HPDE6-E6E7 (cell line): ENCODE measurements at regions not wholly inside any gene's neighbourhood (a gene's known extent, or its start where the extent isn't known, plus 50 kb on each side); places are given as distances from the start of the nearest gene placed in this dataset.

ENCODE experiments used
- DNase-seq: peaks from one replicate; pipeline ENCODE4 v3.0.0; 2011; ENCODE audit warnings: missing footprints; ENCODE audit errors: extremely low spot score

DNA sequence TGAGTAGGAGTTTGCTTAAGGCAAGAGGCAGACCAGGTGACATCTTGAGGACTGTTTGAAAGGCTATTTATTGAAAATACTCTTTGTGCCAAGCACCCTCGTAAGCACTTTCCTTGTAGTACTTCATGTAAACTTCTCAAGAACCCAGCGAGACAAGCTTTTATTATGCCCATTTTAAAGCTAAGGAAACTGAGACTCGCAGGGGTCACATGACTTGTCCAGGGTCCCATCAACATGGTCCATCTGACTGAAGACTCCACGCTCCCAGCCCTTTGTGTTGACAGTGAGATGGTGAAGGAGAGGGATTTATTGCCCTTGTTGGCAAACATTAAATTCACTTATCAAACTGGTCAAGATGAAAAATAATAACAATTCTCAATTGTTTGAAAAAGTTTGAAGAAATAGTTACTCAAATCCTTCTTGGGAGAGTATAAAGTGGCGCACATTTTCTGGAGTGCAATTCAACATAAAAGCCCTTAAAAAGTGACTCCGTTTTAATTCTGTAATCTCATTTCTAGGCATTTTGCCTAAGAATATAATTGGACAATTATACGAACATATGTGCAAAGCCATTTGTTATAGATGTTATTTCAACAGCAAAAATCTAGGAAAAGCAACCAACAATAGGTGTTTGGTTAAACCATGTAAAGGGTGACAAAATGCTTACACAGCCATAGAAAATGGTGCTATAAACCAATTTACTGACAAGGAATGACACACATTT is 270.5 kb upstream of the NCKAP5 start:
- no peak for DNase-seq

DNA sequence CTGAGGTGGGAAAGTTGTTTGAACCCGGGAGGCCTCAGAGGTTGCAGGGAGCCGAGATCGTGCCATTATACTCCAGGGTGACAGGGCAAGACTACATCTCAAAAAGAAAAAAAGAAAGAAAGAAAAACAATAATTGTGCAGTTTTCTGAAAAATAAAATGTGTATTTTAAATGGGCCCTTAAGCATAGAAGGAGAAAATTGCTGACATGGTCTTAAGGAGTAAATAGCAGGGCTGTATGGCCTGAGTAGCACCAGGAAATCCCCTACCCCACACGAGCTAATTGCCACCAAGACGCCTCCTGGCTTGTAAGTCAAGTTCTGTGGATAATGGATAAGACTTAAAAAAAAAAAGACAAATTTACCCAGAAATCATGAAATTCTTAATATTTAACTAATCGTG is 271.4 kb upstream of the NCKAP5 start:
- DNase-seq, result no peak

DNA sequence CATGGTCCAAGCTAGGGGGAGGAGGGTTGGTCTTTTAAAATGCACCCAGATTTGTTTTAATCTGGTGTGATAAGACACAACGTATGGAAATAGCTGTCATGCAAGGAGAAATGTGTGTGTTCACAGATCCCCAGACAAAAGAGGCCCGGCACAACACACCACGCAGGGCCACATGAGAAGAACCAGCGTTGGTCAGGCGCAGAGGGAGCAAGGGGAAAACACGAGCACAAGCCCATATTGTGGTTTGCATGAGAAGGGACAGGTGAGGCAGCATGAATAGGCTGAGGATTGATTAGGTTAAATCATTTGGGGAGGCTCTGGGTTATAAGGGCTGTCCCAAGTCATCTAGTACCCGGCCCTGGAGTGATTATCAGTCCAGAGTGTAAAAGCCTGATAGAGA is 272.5 kb upstream of the NCKAP5 start:
- no peak for DNase-seq

DNA sequence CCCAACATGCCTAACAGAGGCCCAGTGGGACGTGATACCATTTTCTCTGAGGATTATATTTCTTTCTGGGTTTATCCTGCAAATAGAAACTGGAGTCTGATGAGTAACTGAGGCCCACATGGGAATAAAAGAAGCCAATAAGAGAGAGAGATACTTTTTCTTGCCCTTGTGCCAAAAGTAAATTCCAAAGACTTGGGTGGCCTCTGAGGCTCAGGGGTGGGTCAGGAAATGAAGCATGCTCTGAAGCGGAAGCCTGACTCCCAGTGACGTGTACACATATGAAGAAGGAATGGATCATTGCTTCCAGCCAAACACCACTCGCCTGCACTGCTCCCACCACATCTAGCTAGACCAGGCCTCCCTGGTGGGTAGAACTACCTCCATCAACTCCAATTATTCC is 273.6 kb upstream of the NCKAP5 start:
- peak; percentile 60 for DNase-seq

DNA sequence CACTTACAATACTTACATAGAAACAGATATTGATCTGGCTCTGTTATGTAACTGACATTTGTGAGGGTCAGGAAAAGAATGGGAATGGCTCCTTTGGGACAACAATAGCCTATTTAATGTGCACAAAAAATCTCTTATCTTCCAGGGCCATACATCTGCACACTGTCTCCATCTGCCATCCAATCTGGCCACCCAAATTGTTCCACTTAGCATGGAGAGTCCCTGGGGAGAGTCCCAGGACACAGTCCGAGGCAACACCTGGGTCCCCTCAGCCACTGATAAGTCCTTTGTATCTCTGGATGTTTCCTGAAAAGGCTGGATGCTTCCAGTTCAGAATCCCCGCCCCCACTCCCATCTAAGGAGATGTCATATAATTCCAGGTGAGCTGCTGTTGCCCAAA is 274.2 kb upstream of the NCKAP5 start:
- DNase-seq, result no peak

DNA sequence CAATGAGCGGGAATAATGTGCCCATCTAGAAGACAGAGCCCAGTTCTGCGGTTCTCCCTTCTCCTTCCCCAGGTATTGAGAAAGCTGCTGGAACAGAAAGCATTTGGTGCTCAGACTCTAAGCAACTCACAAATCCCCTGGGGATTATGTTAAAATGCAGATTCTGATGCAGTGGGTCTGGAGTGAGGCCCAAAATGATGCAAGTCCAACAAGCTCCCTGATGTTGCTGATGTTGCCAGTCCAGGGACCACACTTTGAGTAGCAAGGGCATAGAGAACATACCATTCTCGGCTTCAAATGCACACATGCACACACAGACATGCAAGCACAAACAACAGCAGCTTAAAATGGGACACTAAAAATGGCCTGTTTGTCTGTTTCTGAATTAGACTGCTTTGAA is 274.8 kb upstream of the NCKAP5 start:
- no peak for DNase-seq

DNA sequence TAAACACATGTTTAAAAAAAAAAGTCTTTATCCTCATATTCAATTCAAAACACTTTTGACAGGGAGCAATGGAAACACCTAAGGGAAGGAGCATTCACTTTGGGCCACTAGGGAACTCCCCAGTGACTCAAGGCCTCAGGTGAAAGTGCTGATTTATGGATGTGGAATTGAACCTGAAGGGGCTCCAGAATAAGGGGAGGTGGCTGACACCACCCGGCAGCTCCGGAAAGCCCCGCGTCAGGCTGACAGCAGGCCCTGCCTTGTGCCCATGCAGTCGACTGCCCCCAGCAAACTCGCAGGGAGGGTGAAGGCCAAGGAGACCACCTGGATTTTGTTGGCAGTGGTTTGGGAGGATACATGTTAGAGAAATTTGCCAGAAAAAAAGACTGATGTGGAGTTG is 275.3 kb upstream of the NCKAP5 start:
- DNase-seq, result peak; percentile 21

DNA sequence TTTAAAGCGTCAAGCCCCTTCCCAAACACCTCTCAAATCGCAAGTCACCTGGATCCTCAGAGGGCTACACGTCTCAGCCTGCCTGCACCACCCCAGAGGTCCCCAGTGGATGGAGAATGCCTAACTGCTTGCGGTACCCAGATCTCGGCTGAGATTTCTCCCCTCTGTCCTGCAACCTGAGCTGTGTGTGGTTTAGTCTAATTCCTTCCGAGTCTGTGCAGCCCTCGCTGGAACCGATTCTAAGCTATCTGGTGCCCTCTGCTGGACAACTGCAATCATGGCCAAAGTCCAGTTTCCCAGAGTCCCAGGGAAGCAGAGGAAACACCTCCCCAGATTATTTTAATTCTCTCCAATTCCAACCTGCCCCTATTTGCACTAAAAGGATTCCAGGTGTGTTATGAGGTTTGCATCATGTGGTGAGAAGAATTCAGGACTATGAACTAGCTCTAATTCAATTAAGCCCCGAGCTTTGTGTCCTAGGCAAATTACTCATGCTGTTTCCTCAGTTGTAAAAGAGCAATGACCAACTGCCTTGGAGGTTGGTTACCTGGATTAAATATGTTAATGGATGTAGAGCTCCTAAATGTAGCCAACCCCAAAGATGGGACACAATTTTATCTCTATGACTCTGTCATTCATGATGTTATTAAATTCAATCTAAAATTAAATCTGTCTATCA is 276.1 kb upstream of the NCKAP5 start:
- DNase-seq, result peak; percentile 82

DNA sequence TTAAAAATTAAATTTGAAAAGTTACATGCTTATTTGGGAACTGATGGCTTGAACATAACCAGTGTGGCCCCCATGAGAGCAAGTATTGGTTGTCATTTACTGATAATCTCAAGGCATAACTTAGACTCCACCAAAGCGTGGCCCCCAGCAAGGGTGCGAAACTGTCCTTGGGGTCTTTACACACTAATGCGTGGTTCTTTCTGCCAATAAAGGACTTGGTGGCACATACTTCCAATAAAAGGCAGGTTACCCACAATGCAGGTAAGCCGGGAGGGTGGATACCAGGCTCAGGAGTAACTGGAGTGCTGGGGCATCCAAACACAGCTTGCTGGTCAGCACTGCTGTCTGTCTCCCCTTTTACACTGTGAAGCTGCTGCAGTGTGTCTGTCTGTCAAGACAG is 278.2 kb upstream of the NCKAP5 start:
- DNase-seq, result no peak

DNA sequence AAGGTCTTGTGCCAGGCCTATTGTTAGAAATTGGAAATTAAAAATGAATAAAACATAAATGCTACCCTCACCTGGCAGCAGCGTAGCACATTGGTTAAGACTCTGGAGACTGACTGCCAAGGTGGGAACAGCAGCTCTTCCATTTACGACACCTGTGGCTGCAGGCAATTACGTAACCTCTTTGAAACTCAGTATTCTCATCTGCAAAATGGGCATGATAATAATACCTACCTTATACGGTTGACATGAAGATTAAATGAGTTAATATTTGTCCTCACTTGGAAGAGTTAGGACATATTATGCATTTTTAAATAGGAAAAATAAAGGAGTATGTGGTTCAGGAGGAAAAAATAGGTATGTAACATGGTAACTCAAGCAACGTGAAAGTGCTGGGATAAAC is 279.3 kb upstream of the NCKAP5 start:
- no peak for DNase-seq

DNA sequence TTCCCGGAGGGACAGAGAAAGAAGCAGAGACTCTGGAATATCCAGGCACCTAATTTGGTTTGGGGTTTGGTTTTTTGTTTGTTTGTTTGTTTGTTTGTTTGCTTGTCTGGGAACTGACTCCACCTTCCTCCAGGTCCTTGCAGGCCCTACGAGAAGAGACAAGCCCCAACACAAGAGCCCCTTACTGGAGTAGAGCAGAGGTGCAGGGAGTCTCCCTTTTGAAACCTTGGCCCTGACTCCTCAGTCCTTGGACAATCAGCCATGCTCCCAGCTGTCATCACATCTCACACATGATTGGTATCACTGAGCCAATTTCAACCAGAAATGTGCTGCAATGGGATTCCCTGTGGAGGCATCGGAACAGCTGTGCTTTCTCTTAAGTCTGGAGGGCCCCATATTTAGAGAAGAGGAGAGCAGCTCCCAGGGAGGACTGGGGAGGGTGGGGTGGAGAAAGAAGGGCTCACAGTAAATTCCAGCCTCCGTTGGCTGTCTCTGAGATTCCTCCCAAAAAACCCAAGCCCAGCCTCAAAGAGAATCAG is 279.9 kb upstream of the NCKAP5 start:
- no peak for DNase-seq

DNA sequence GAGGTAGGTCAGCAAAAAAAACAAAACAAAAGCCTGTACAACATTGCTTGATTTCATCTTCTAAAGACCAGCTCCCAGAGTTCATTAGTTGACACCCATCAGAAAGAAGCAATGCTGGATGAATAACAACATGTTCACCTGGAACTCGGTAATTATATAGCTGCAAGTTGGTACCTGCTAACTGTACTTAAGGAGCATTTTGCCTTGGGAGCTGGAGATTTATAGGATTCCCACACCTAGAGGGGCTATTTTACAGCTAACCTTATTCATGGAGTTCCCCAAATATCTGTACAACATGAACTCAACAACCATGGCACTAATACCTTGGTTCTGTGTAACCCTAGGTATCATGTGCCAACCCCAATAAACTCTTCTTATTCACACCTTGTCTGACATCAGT is 281.1 kb upstream of the NCKAP5 start:
- no peak for DNase-seq

DNA sequence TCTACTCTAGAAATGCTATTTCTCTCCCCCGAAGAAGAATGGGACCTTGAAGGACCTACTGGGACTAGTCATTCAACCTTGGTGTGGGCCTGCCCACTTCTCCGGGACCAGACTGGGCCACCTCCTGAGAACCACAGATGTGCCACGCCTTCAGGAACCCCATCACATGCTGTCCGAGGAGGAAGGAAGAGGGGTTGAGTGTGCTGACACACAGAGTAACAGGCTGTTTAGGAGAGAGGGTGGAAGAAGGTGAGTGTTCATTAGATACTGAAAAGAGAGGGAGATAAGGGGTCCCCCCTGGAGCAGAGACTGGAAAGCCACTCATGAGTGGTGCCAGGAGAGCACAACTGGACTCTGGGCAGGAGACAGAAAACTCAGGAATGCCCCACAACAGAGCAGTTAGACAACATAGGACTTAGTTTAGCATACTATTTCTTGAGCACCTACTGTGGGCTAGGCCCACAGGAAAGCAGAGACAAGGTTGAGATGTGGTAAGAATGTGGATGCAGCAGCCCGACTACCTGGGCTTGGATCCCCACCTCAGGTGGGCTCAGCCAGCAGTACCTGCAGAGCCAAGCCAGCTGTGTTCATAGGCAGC is 286.4 kb upstream of the NCKAP5 start:
- DNase-seq, result no peak

DNA sequence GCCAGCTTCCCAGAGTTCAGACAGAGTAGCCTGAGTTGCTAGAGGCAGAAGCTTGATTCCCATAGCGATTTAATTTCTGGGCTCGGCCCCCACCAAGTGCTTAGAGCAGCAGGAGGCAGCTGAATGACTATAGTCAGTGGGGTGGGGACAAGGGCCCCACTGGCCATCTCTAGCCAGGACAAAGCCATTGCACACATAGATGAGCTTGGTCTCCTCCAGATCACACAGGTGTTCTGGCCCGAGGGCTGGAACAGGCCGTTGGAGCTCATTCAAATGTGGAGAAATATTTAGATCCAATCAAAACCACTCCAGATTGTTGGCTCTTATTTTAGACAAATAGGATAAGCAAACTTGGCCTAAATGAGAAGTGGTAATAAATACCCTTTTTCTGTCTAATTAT is 287.3 kb upstream of the NCKAP5 start:
- no peak for DNase-seq

DNA sequence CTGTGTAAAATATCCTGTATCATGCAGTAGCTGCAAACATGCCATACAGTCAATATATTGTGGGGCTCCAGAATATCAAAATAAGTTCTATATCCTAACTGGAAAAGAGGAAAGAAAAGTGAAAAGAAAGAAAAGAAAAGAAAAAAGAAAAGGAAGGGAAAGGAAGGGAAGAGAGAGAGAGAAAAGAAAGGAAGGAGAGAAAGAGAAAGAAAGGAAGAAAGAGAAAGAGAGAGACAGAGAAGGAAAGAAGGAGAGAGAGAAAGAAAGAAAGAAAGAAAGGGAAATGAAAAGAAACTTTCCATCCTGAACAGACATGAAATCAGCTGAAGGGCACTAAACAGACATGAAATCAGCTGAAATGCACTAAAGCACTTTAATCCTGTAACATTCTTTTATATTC is 288.4 kb upstream of the NCKAP5 start:
- DNase-seq, result no peak

DNA sequence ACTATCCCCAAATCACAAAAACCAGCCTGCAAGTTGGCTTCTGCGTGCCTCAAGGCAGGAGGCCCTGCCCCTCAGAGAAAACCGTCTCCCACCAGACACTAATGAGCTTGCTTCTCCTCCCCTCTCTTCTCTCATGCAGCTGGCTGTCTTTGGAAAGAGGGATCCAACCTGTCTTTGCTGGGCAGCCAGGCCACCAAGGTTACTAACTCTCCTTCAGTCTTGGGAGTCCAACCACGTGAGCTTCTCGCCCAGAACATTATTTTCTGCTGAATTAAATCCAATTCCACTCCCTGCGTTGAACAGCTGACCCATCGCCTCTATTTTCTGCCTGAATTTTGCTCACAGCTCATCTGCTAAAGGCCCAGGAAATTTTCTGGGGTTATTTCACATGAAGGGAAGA is 291.3 kb upstream of the NCKAP5 start:
- DNase-seq, result no peak

DNA sequence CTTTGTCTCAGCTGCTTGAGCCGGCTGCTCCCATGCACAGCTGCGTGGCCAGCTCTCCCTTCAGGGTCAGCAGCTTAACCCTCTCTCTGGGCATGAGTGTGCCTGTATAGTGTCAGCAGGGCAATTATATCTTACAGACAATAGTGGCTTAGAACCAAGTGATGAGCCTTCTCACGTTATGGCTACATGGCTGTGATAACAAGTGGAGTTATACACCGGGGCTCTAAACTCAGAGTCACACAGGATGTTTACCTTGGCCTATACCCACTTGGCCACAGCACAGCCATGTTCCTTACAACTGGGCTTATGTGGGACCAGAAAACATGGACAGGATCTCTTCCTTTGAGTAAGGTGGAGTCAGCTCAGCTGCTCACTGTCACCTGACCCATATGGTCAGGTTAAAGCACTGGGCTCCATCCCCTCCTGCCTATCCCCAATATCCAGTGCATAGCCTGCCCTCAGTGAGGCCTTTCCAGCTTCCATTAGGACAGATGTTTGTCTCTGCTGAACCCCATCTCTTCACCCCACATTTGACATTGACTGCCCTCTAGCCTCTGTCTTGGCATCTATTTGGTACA is 294.2 kb upstream of the NCKAP5 start:
- no peak for DNase-seq

DNA sequence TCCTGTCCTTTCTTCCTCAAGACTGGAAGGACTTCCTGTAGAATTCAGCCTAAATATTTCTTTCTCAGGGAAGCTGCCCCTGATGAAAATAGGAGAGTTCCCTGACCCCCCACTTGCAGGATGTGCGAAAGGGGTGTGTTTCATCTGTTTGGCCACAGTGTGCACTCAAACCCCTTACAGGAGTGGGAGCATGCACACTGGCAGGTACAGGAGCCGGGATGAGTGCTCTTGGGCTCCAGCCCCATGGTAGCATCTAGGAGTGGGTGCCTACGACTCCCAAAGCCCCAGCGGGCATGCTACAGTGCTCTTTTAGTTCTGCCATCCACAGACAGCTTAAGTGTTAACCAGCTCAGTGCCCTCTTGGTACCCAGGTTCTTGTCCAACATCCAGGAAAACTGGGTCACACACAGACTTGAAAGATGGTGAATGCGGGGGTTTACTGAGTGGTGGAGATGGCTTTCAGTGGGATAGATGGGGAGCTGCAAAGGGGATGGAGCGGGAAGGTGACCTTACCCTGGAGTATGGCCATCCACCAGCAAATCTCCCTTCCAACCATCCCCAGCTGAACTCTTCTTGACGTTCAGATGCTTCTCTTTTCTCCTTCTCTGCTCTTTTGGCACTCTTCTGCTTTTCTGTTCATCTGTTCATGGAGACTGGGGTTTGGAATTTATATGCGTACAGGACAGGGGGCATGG is 295.0 kb upstream of the NCKAP5 start:
- no peak for DNase-seq

DNA sequence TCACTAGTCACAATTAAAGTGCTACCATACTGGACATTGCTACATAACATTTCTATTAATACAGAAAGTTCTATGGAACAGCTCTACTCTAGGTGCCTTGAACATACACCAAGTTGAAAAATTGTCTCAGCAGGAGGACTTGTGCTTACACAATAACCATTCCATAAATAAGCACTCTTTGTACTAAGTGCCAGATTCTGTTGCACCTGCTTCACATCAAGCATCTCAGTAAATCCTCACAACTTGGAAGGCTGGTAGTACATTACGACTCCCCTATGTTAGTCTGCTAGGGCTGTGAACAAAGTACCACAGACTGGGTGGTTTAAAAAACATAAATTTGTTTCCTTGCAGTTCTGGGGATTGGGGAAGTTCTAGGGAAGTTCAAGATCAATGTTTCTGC is 296.9 kb upstream of the NCKAP5 start:
- no peak for DNase-seq

DNA sequence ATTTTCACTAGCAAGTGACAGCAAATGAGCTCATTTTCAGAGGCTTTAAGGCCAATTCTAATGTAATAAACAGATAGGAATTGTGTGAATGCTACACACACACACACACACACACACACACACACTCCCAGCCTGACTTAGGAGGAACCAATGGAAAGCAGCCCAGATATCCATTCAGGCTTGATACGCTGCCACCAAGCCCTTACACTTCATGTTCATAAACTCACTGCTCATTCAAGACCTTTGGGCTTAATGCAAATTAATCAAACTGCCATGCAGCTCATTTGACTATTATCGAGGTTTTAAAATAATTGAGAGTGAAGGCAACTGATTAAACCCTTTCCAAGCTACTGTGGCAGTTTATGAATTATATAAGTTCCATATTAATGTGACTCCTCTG is 298.9 kb upstream of the NCKAP5 start:
- no peak for DNase-seq

DNA sequence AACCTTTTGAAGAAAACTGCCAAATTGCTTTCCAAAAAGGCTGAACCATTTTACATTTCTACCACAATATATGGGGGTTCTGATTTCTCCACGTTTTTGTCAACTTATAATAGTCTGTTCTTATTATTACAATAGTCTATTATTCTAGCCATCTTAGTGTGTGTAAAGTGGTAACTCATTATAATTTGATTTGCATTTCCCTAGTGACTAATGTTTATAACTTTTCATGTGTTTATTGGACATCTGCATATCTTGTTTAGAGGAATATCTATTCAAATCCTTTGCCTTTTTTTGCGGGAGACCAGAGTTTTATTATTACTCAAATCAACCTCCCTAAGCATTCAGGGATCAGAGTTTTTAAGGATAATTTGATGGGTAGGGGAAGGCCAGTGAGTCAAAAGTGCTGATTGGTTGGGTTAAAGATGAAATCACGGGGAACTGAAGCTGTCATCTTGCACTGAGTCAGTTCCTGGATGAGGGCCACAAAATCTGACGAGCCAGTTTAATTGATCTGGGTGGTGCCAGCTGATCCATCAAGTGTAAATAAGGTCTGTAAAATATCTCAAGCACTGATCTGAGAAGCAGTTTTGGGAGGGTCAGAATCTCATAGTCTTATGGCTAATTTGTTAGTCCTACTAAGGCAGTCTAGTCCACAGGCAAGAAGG is 303.4 kb upstream of the NCKAP5 start:
- DNase-seq, result no peak

DNA sequence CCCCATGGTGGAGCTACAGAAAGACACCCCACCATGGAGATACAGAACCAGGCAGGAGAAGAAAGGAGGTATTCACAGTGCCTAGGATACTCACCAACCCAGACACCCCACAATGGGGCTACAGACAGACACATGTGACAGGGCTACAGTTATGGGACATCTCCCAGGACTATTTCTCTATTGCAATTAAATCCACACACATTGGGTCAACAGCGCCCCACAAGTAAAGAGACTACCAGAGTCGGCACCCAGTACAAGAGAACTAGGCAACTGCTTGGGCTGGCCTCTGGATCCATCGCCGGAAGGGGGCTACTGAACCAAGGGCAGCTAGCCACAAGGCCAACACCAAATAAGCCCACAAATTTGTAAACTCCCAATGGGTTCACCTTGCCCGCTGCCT is 310.1 kb upstream of the NCKAP5 start:
- DNase-seq, result no peak
